Choroid plexus epithelial cell (primary cell): ENCODE measurements at regions not wholly inside any gene's neighbourhood (a gene's known extent, or its start where the extent isn't known, plus 50 kb on each side); places are given as distances from the start of the nearest gene placed in this dataset.

Source experiments
- DNase-seq: peaks from one replicate; pipeline ENCODE4 v3.0.0-alpha.2; 2010; ENCODE audit warnings: low read depth
- H3K4me3 ChIP-seq: 2 replicates; pipeline ENCODE4 v1.5.1; 2011; ENCODE audit warnings: low read depth, mild to moderate bottlenecking, control low read depth, low read length, moderate library complexity
- CTCF ChIP-seq: conservative IDR thresholded peaks from 2 replicates; pipeline ENCODE4 v1.5.1; 2011; ENCODE audit warnings: low read depth, mild to moderate bottlenecking, control low read depth, inconsistent platforms, low read length, moderate library complexity

- peak; percentile 78 for DNase-seq
- peak; percentile 98 for TF ChIP-seq CTCF
- no peak overlapping the region for H3K4me3 ChIP-seq
Observed at GRCh38 chr13:107650081-107650701, 565.1 kb downstream of the LIG4 start.

- no peak for TF ChIP-seq CTCF
- peak; percentile 39 for DNase-seq
- H3K4me3 ChIP-seq, result no peak overlapping the region
Observed at GRCh38 chr13:107649079-107649478, 566.3 kb downstream of the LIG4 start.

GRCh38 chr13:107644136-107644535, 571.2 kb downstream of the LIG4 start:
- TF ChIP-seq CTCF, result no peak
- no peak overlapping the region for H3K4me3 ChIP-seq
- no peak for DNase-seq

- H3K4me3 ChIP-seq, result no peak overlapping the region
- no peak for DNase-seq
- TF ChIP-seq CTCF, result no peak
Observed at GRCh38 chr13:107643615-107644014, 571.7 kb downstream of the LIG4 start.

- no peak for TF ChIP-seq CTCF
- DNase-seq, result no peak
- H3K4me3 ChIP-seq, result no peak overlapping the region
Observed at GRCh38 chr13:107642831-107643230, 572.5 kb downstream of the LIG4 start.

GRCh38 chr13:107641574-107641973, 573.8 kb downstream of the LIG4 start:
- no peak for DNase-seq
- TF ChIP-seq CTCF, result no peak

GRCh38 chr13:107625648-107626047, 589.7 kb downstream of the LIG4 start:
- no peak overlapping the region for H3K4me3 ChIP-seq
- no peak for DNase-seq
- TF ChIP-seq CTCF, result no peak

More at GRCh38 chr13:107641574-107641973, 573.8 kb downstream of the LIG4 start:
- no peak overlapping the region for H3K4me3 ChIP-seq
